NCI-H446 treated with DMSO at 0.1 percent for 48 hours (cell line): ENCODE measurements at regions not wholly inside any gene's neighbourhood (a gene's known extent, or its start where the extent isn't known, plus 50 kb on each side); places are given as distances from the start of the nearest gene placed in this dataset.
A peak's percentile ranks its signal among the peaks of the same experiment; 100 is the strongest.

ENCODE experiments used
- DNase-seq: peaks from one replicate; lab custom pipeline; 2025; lab: John Stamatoyannopoulos, UW

- DNase-seq, result no peak
These were observed 215.1 kb downstream of the SEC61B start for GRCh38 chr9:99437145-99437544.

GRCh38 chr9:99438596-99438995 is 216.5 kb downstream of the SEC61B start:
- no peak for DNase-seq

- DNase-seq, result no peak
These were observed 219.7 kb downstream of the SEC61B start for GRCh38 chr9:99441829-99442228.

GRCh38 chr9:99445371-99445891 is 223.3 kb downstream of the SEC61B start:
- DNase-seq, result peak; percentile 85

GRCh38 chr9:99445920-99446319 is 223.8 kb downstream of the SEC61B start:
- DNase-seq, result no peak

GRCh38 chr9:99447951-99448350 is 225.9 kb downstream of the SEC61B start:
- DNase-seq, result no peak

- DNase-seq, result no peak
These were observed 227.6 kb downstream of the SEC61B start for GRCh38 chr9:99449726-99450125.

- DNase-seq, result no peak
These were observed 229.1 kb downstream of the SEC61B start for GRCh38 chr9:99451112-99451606.

- DNase-seq, result no peak
These were observed 235.3 kb downstream of the SEC61B start for GRCh38 chr9:99457406-99457805.

- DNase-seq, result no peak
These were observed 235.9 kb downstream of the SEC61B start for GRCh38 chr9:99457981-99458380.

GRCh38 chr9:99459919-99460318 is 237.8 kb downstream of the SEC61B start:
- no peak for DNase-seq

GRCh38 chr9:99463131-99463530 is 241.0 kb downstream of the SEC61B start:
- DNase-seq, result no peak

GRCh38 chr9:99464568-99464967 is 242.5 kb downstream of the SEC61B start:
- no peak for DNase-seq

- peak; percentile 97 for DNase-seq
These were observed 243.3 kb downstream of the SEC61B start for GRCh38 chr9:99465231-99465907.

GRCh38 chr9:99466104-99466503 is 244.0 kb downstream of the SEC61B start:
- no peak for DNase-seq

- no peak for DNase-seq
These were observed 244.7 kb downstream of the SEC61B start for GRCh38 chr9:99466781-99467180.

- DNase-seq, result no peak
These were observed 249.0 kb downstream of the SEC61B start for GRCh38 chr9:99471033-99471432.

GRCh38 chr9:99472240-99472915 is 250.3 kb downstream of the SEC61B start:
- no peak for DNase-seq

GRCh38 chr9:99472916-99473245 is 250.8 kb downstream of the SEC61B start:
- DNase-seq, result no peak

- DNase-seq, result peak; percentile 58
These were observed 252.1 kb downstream of the SEC61B start for GRCh38 chr9:99474186-99474585.

GRCh38 chr9:99475401-99476065 is 253.5 kb downstream of the SEC61B start:
- no peak for DNase-seq

GRCh38 chr9:99478469-99479027 is 256.5 kb downstream of the SEC61B start:
- peak; percentile 48 for DNase-seq

GRCh38 chr9:99479929-99480328 is 257.8 kb downstream of the SEC61B start:
- no peak for DNase-seq
